AG04449 (cell line): ENCODE measurements at regions not wholly inside any gene's neighbourhood (a gene's known extent, or its start where the extent isn't known, plus 50 kb on each side); places are given as distances from the start of the nearest gene placed in this dataset.

Source experiments
- CTCF ChIA-PET: fragments of 350-600 bp; formaldehyde crosslinking; extraction: SDS; loops from one replicate; lab custom pipeline; 2021; ENCODE audit warnings: antibody characterized with exemption; lab: Yijun Ruan, JAX
- POLR2A ChIA-PET: fragments of 400-600, 350-600 bp; formaldehyde crosslinking; extraction: SDS; loops from one replicate; lab custom pipeline; 2020; ENCODE audit warnings: antibody characterized with exemption, inconsistent platforms; lab: Yijun Ruan, JAX
- DNase-seq: peaks from one replicate; pipeline ENCODE4 v3.0.0-alpha.2; 2010; ENCODE audit warnings: low read depth, low spot score
- H3K4me3 ChIP-seq: 2 replicates; pipeline ENCODE4 v1.5.1; 2011; ENCODE audit warnings: low read depth, mild to moderate bottlenecking, control low read depth, low read length
- TF ChIP-seq, protein P1 (sequence below): IDR thresholded peaks from one replicate; pipeline ENCODE4 v1.5.1; 2011; ENCODE audit warnings: mild to moderate bottlenecking, moderate library complexity, low read length, control low read depth, inconsistent platforms; ENCODE audit not compliant: insufficient read depth; ENCODE audit errors: missing control alignments

DNA sequence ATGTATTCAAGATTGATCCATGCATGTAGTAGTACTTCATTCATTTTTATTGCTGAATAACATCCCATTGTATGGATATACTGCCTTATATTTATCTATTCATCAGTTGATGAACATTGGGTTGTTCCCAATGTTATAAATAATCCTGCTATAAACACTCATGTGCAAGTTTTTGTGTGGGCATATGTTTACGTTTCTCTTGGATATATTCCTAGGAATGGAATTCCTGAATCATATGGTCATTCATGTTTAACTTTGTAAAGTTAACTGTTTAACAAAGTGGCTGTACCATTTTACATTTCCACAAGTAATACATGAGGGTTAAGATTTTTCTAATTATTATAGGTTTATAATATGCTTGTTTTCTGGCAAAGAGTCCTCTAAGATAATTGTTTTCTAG is 1568.2 kb upstream of the SEL1L start:
- CTCF ChIA-PET = no interaction called here
- no peak for DNase-seq
- POLR2A ChIA-PET = no interaction called here
- TF ChIP-seq, protein P1, sequence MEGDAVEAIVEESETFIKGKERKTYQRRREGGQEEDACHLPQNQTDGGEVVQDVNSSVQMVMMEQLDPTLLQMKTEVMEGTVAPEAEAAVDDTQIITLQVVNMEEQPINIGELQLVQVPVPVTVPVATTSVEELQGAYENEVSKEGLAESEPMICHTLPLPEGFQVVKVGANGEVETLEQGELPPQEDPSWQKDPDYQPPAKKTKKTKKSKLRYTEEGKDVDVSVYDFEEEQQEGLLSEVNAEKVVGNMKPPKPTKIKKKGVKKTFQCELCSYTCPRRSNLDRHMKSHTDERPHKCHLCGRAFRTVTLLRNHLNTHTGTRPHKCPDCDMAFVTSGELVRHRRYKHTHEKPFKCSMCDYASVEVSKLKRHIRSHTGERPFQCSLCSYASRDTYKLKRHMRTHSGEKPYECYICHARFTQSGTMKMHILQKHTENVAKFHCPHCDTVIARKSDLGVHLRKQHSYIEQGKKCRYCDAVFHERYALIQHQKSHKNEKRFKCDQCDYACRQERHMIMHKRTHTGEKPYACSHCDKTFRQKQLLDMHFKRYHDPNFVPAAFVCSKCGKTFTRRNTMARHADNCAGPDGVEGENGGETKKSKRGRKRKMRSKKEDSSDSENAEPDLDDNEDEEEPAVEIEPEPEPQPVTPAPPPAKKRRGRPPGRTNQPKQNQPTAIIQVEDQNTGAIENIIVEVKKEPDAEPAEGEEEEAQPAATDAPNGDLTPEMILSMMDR = no peak
- H3K4me3 ChIP-seq = no peak overlapping the region

DNA sequence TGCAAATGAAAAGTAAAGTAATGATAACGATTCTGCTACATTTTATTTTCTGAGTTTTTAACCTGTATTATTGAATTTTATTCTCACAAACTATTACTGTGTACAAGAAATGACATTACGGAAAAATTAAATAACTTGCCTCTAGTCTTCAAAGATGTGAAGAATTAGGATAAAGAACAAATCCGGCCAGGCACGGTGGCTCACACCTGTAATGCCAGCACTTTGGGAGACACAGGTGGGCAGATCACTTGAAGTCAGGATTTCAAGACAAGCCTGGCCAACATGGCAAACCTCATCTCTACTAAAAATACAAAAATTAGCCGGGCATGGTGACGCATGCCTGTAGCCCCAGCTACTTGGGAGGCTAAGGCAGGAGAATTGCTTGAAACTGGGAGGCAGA is 1584.4 kb upstream of the SEL1L start:
- no peak overlapping the region for H3K4me3 ChIP-seq
- ChIA-PET CTCF (no interaction called here), POLR2A (no interaction called here)
- TF ChIP-seq, protein P1 = no peak
- no peak for DNase-seq

DNA sequence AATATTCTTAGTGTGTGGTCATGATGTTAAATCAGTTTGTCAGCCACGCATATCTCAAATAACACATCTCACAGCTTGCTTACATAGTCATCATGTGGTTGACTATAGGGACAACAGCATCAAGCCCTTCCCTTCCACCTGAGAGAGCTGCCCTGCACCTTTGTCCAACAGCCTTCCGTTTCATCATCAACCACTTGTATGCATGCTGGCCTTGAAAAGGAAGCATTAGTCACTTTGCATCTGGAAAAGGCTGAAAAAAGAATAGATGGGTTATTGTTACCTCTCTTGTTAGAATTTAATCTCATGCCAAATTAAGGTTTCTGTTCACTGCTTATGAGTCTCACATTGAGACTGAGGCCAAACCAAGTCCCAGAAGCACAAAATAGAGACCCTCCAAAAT is 1586.5 kb upstream of the SEL1L start:
- TF ChIP-seq, protein P1 = no peak
- no peak for DNase-seq
- H3K4me3 ChIP-seq = no peak overlapping the region
- ChIA-PET POLR2A (no interaction called here), CTCF (no interaction called here)

DNA sequence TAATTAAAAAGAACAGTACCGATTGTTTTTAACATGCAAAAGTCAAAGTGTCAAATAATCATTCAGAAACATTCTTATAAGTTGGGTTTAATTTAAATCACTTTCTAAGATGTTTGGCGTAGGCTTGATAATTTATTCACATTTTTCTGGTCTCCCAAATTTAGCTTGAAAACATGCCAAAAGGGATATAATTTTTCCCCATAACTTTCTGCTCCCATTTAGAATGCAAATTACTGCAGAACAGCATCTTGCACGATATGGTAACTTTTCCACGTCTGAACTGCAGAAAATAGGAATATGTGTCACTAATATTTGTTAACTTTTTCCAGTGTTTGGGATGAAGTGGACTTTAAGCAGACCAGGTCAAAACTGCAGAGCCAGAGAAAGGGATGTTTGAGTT is 1592.4 kb upstream of the SEL1L start:
- CTCF ChIA-PET = no interaction called here
- TF ChIP-seq, protein P1 = no peak
- no peak overlapping the region for H3K4me3 ChIP-seq
- no peak for DNase-seq
- POLR2A ChIA-PET = no interaction called here

DNA sequence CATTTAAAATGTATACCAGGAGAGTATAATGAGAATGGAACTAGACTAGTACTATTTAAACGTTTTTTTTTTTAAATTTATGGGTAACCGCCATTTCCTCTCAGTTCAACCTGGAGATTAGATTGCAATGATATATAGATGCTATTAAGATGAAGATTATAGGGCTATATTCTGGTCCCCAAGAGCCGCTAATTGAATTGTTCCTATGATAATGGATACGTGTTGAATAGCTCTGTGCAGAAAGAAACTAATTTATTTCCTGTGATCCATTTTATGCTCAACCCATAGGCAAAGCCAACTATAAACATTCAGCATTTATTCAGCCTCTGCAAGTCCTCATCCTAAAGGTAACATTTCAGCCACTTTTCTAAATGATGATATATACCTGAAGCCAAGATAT is 1595.1 kb upstream of the SEL1L start:
- CTCF ChIA-PET = no interaction called here
- no peak for DNase-seq
- TF ChIP-seq, protein P1 = no peak
- no peak overlapping the region for H3K4me3 ChIP-seq
- POLR2A ChIA-PET = no interaction called here

DNA sequence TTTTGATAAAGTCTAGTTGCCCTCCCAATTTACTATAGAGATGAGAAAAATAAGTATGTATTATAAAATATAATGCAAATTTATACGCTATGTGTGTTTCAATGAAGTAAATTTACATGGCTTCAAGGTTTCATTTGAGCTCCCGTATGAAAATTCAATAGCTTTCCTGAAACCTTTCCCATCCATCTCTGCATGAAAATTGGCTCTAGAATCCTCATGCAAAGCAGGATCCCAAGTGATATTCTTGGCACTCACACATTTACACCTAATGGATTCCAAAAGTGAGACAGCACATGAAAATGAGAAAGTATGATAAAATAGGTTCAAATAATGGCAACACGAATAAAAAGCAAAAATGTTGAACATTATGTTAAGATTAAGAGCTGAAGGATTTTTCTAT is 1595.8 kb upstream of the SEL1L start:
- TF ChIP-seq, protein P1 = no peak
- no peak overlapping the region for H3K4me3 ChIP-seq
- ChIA-PET POLR2A (no interaction called here), CTCF (no interaction called here)
- DNase-seq = no peak
